Right atrium auricular region (tissue), 2 donors: ENCODE measurements at regions not wholly inside any gene's neighbourhood (a gene's known extent, or its start where the extent isn't known, plus 50 kb on each side); places are given as distances from the start of the nearest gene placed in this dataset.

ENCODE experiments used
- DNase-seq: peaks from one replicate; pipeline ENCODE4 v3.0.0-alpha.2; 2019; ENCODE audit warnings: low spot score
- H3K27ac ChIP-seq, 2 donors: fragments of 200-600 bp; sonication (generic); 1 replicate in 1 of 2; 2 replicates in 1 of 2; pipeline ENCODE4 v1.5.1; 2016 to 2019
- H3K27me3 ChIP-seq, 2 donors: fragments of 200-600 bp; sonication (generic); one replicate each; pipeline versions ENCODE4 v1.5.1 to v1.6.0; 2017 to 2019
- H3K36me3 ChIP-seq: fragments of 200-600 bp; sonication (generic); one replicate; pipeline ENCODE4 v1.5.1; 2016
- H3K4me1 ChIP-seq, 2 donors: fragments of 200-600 bp; sonication (generic); one replicate each; pipeline versions ENCODE4 v1.5.1 to v1.6.0; 2017 to 2019
- H3K4me3 ChIP-seq, 2 donors: fragments of 200-600 bp; sonication (generic); 1 replicate in 1 of 2; 2 replicates in 1 of 2; pipeline ENCODE4 v1.5.1; 2017 to 2019; ENCODE audit warnings: mild to moderate bottlenecking in 1 of 2, moderate library complexity in 1 of 2
- H3K9me3 ChIP-seq, 2 donors: fragments of 200-600 bp; sonication (generic); one replicate each; pipeline ENCODE4 v1.5.1; 2019
- CTCF ChIP-seq, 2 donors: fragments of 200-600 bp; sonication (generic); IDR thresholded peaks; one replicate each; pipeline ENCODE4 v1.5.1; 2019; ENCODE audit warnings: antibody characterized with exemption in 2 of 2

DNA sequence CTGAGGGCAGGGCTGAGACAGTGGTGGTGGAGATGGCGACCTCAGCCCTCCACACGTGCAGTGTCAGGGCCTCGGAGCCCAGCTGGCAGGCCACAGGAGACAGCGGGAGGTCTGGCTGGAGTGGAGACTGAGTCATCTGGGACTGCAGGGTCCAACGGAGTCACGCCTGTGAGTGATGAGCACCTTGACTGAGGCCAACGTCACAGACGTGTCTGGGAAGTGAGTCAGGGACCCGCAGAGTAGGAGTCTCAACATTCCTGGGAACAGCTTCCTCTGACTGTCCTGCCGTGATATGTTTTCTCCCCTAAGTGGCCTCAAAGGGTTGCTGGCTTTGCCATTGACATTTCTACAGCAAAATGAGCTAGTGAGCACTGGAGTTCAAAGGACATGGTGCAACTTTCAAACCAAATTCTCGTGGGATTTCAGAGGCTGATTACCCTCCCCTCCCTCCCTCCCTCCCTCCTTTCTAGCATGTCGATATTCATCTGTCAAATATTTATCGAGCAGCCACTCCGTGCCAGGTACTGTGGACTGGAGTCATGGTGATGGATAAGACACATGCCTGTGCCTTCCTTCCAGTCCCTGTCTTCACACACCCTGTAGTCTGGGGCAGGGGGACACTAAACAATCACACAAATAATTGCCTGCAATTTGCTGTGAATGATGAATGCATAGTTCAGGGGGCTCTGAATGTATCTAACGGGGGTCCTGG, 53.3 kb upstream of the AMOTL2 start:
- no peak for TF ChIP-seq CTCF (IDR thresholded peaks at IDR 0.05)
- no peaks in the 10 kb centered on the region for H3K27me3 ChIP-seq
- no peak overlapping the region for H3K4me3 ChIP-seq
- H3K9me3 ChIP-seq = no peaks in the 10 kb centered on the region
- H3K4me1 ChIP-seq = no peaks in the 10 kb centered on the region
- no peak overlapping the region for H3K27ac ChIP-seq
- no peaks in the 10 kb centered on the region for H3K36me3 ChIP-seq
- DNase-seq = peak; percentile 86

GRCh38 chr3:134426660-134427181, 52.5 kb upstream of the AMOTL2 start:
- Histone ChIP-seq H3K27me3 (no peaks in the 10 kb centered on the region), H3K36me3 (no peaks in the 10 kb centered on the region), H3K9me3 (no peaks in the 10 kb centered on the region), H3K4me1 (no peaks in the 10 kb centered on the region), H3K4me3 (no peak overlapping the region), H3K27ac (no peak overlapping the region)
- no peak for TF ChIP-seq CTCF (IDR thresholded peaks at IDR 0.05)
- no peak for DNase-seq

GRCh38 chr3:134425943-134426342, 51.7 kb upstream of the AMOTL2 start:
- TF ChIP-seq CTCF (IDR thresholded peaks at IDR 0.05) = no peak
- H3K27me3 ChIP-seq = no peaks in the 10 kb centered on the region
- H3K36me3 ChIP-seq = no peaks in the 10 kb centered on the region

More at GRCh38 chr3:134425943-134426342, 51.7 kb upstream of the AMOTL2 start:
- H3K9me3 ChIP-seq = no peaks in the 10 kb centered on the region
- DNase-seq = no peak
- no peak overlapping the region for H3K27ac ChIP-seq
- H3K4me1 ChIP-seq = no peaks in the 10 kb centered on the region
- H3K4me3 ChIP-seq = no peak overlapping the region
